GM23248 (cell line): ENCODE measurements at regions not wholly inside any gene's neighbourhood (a gene's known extent, or its start where the extent isn't known, plus 50 kb on each side); places are given as distances from the start of the nearest gene placed in this dataset.

Experiments used
- EZH2 ChIP-seq: fragments of 200-600 bp; sonication (generic); IDR thresholded peaks from 2 replicates; pipeline ENCODE4 v1.6.1; 2018; ENCODE audit warnings: antibody characterized with exemption, mild to moderate bottlenecking; ENCODE audit not compliant: insufficient read depth, poor library complexity, severe bottlenecking
- EZH2phosphoT487 ChIP-seq: fragments of 200-600 bp; sonication (generic); IDR thresholded peaks from 2 replicates; pipeline ENCODE4 v1.6.1; 2018; ENCODE audit warnings: antibody characterized with exemption, moderate library complexity, mild to moderate bottlenecking, low read depth; ENCODE audit not compliant: insufficient read depth

DNA sequence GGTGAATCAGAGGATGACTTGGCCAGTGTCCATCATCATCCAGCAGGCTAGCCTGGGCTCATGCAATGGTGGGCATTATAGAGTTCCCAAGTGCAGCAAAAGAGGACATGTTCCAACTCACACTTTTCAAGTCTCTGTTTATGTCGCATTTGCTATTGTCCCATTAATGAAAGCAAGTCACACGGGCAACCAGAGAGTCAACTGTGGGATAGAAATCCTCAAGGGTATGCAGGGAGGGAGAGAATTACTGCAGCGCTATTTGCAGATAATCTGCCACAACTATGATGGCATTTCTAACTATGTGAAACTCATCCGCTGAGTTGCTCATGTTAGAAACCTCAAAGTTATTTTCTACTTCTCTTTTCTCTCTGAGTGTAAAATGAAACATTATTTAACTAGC, 78.5 kb upstream of the TAB3 start:
- TF ChIP-seq EZH2 = no peak
- TF ChIP-seq EZH2phosphoT487 = no peak
